DOHH2 (cell line): ENCODE measurements at regions not wholly inside any gene's neighbourhood (a gene's known extent, or its start where the extent isn't known, plus 50 kb on each side); places are given as distances from the start of the nearest gene placed in this dataset.

Experiments
- CTCF ChIP-seq: fragments of 200-600 bp; sonication (generic); IDR thresholded peaks from one replicate; pipeline ENCODE4 v1.5.1; 2014; ENCODE audit warnings: antibody characterized with exemption, mild to moderate bottlenecking, low read depth, low read length; ENCODE audit not compliant: poor library complexity, severe bottlenecking
- EZH2phosphoT487 ChIP-seq: fragments of 200-600 bp; sonication (generic); IDR thresholded peaks from 2 replicates; pipeline ENCODE4 v1.6.1; 2017; ENCODE audit warnings: borderline replicate concordance, mild to moderate bottlenecking, antibody characterized with exemption, low read length, moderate library complexity, mixed read lengths

- TF ChIP-seq EZH2phosphoT487 (no peak), CTCF (no peak)
Measured at GRCh38 chr1:88351960-88352359, 332.1 kb upstream of the PKN2 start.
